ENCODE measurements at regions not wholly inside any gene's neighbourhood (a gene's known extent, or its start where the extent isn't known, plus 50 kb on each side); places are given as distances from the start of the nearest gene placed in this dataset.

- TF ChIP-seq RARB (CRISPR knock-in tag; IDR thresholded peaks at IDR 0.05), result no peak
- TF ChIP-seq CTCF (IDR thresholded peaks at IDR 0.05), result no peak
- TF ChIP-seq REST (IDR thresholded peaks at IDR 0.05), result no peak
- no peak for TF ChIP-seq EP300 (IDR thresholded peaks at IDR 0.05)
- no peak for TF ChIP-seq CHD4 (IDR thresholded peaks at IDR 0.05; ENCODE audit: borderline replicate concordance)
- TF ChIP-seq JUN (IDR thresholded peaks at IDR 0.05), result no peak
- no peak for TF ChIP-seq USF2 (IDR thresholded peaks at IDR 0.05)
Observed at GRCh38 chr2:67824186-67824585, 238.6 kb downstream of the C1D start.
